SK-N-SH (cell line): ENCODE measurements at regions not wholly inside any gene's neighbourhood (a gene's known extent, or its start where the extent isn't known, plus 50 kb on each side); places are given as distances from the start of the nearest gene placed in this dataset.
"Not testable (repeated sequence)": the region's sequence is repeated elsewhere in the genome, so short reads cannot be mapped to it uniquely, and the experiment has no call there.

Source experiments
- CTCF ChIA-PET: fragments of 300-600, 350-600 bp; formaldehyde crosslinking; extraction: SDS; loops from one replicate; lab custom pipeline; 2021; lab: Yijun Ruan, JAX
- POLR2A ChIA-PET: fragments of 350-600 bp; sonication (Branson Sonifier 250); formaldehyde crosslinking; extraction: SDS; loops from one replicate; lab custom pipeline; 2020; ENCODE audit warnings: antibody characterized with exemption, inconsistent platforms; lab: Yijun Ruan, JAX
- DNase-seq: peaks from one replicate; pipeline ENCODE4 v3.0.0; 2012
- H2AFZ ChIP-seq: fragments of 200-600 bp; sonication (generic); 2 replicates; pipeline ENCODE4 v1.8.1; 2016; ENCODE audit warnings: antibody characterized with exemption, mild to moderate bottlenecking, low read depth
- H3F3A ChIP-seq: fragments of 200-600 bp; sonication (generic); replicated peaks from 2 replicates; pipeline ENCODE3; 2016; ENCODE audit warnings: antibody characterized with exemption, mild to moderate bottlenecking; ENCODE audit not compliant: insufficient read depth
- H3K27ac ChIP-seq, 2 experiments: fragments of 200-500 bp in 1 of 2; fragments of 200-600 bp in 1 of 2; sonication (Bioruptor generic) in 1 of 2; sonication (generic), shearing (Covaris generic) in 1 of 2; 2 replicates each; pipeline versions ENCODE4 v1.5.1 to v1.6.1; 2014 to 2016; ENCODE audit warnings: low read depth in 2 of 2, inconsistent platforms in 1 of 2, low read length in 1 of 2, mild to moderate bottlenecking in 1 of 2, mixed read lengths in 1 of 2
- H3K27me3 ChIP-seq: fragments of 200-600 bp; sonication (generic), shearing (Covaris generic); 2 replicates; pipeline ENCODE4 v1.6.1; 2016; ENCODE audit warnings: mixed run types; ENCODE audit not compliant: insufficient read depth
- H3K36me3 ChIP-seq, 2 experiments: fragments of 200-500 bp in 1 of 2; fragments of 200-600 bp in 1 of 2; sonication (Bioruptor generic) in 1 of 2; sonication (generic) in 1 of 2; replicated peaks in 1 of 2; 2 replicates each; pipeline versions ENCODE3 to v1.5.1; 2014 to 2016; ENCODE audit warnings: low read length in 1 of 2, mild to moderate bottlenecking in 1 of 2; ENCODE audit not compliant: insufficient read depth in 2 of 2, control insufficient read depth in 1 of 2
- H3K4me1 ChIP-seq, 2 experiments: fragments of 200-500 bp in 1 of 2; fragments of 200-600 bp in 1 of 2; sonication (Bioruptor generic) in 1 of 2; sonication (generic), shearing (Covaris generic) in 1 of 2; 2 replicates each; pipeline versions ENCODE4 v1.5.1 to v1.6.1; 2014 to 2016; ENCODE audit warnings: low read depth in 1 of 2, low read length in 1 of 2, mixed run types in 1 of 2; ENCODE audit not compliant: insufficient read depth in 2 of 2, control insufficient read depth in 1 of 2
- H3K4me2 ChIP-seq: fragments of 200-600 bp; sonication (generic), shearing (Covaris generic); 2 replicates; pipeline ENCODE4 v1.6.1; 2017; ENCODE audit warnings: mixed run types
- H3K4me3 ChIP-seq, 2 experiments: fragments of 200-500 bp in 1 of 2; fragments of 200-600 bp in 1 of 2; sonication (Bioruptor generic) in 1 of 2; sonication (generic), shearing (Covaris generic) in 1 of 2; 2 replicates each; pipeline versions ENCODE4 v1.5.1 to v1.8.1; 2014 to 2016; ENCODE audit warnings: low read depth in 2 of 2, inconsistent platforms in 1 of 2, low read length in 1 of 2, mild to moderate bottlenecking in 1 of 2, mixed read lengths in 1 of 2, moderate library complexity in 1 of 2
- H3K79me2 ChIP-seq: fragments of 200-600 bp; sonication (generic); 2 replicates; pipeline ENCODE4 v1.8.1; 2017; ENCODE audit warnings: mild to moderate bottlenecking; ENCODE audit not compliant: insufficient read depth
- H3K9ac ChIP-seq: fragments of 200-600 bp; sonication (generic); 2 replicates; pipeline ENCODE4 v1.6.1; 2017; ENCODE audit warnings: mixed run types
- H3K9me2 ChIP-seq: fragments of 200-600 bp; sonication (generic); 2 replicates; pipeline ENCODE4 v1.6.1; 2017; ENCODE audit warnings: mixed run types
- H3K9me3 ChIP-seq: fragments of 200-600 bp; sonication (generic); 2 replicates; pipeline ENCODE4 v1.6.1; 2017; ENCODE audit warnings: mixed run types, mild to moderate bottlenecking, moderate library complexity
- H4K20me1 ChIP-seq: fragments of 200-600 bp; sonication (generic); 2 replicates; pipeline ENCODE4 v1.6.1; 2017; ENCODE audit warnings: mild to moderate bottlenecking, mixed run types; ENCODE audit not compliant: insufficient read depth
- ELF1 ChIP-seq: IDR thresholded peaks from 2 replicates; pipeline ENCODE4 v1.4.0; 2012
- EZH2phosphoT487 ChIP-seq: fragments of 200-600 bp; sonication (generic); IDR thresholded peaks from 2 replicates; pipeline ENCODE4 v1.6.1; 2017; ENCODE audit warnings: low read depth, mixed run types, mild to moderate bottlenecking, antibody characterized with exemption, moderate library complexity, borderline replicate concordance
- FOXJ3 ChIP-seq: sonication (generic); formaldehyde crosslinking; IDR thresholded peaks from 2 replicates; pipeline ENCODE4 v1.5.1; 2020; ENCODE audit warnings: mild to moderate bottlenecking, missing genetic modification reagents
- GATA2 ChIP-seq: sonication (generic); formaldehyde crosslinking; IDR thresholded peaks from 2 replicates; pipeline ENCODE4 v1.5.0; 2020; ENCODE audit warnings: mild to moderate bottlenecking, missing genetic modification reagents
- MAX ChIP-seq: IDR thresholded peaks from 2 replicates; pipeline ENCODE4 v1.4.0; 2012; ENCODE audit warnings: low read depth
- MEF2A ChIP-seq: IDR thresholded peaks from 2 replicates; pipeline ENCODE4 v1.4.0; 2012; ENCODE audit warnings: low read depth, borderline replicate concordance
- MXI1 ChIP-seq: IDR thresholded peaks from 2 replicates; pipeline ENCODE4 v1.6.1; 2012; ENCODE audit warnings: mild to moderate bottlenecking, low read depth, low read length, improper control_type of control experiment
- NRF1 ChIP-seq: IDR thresholded peaks from 2 replicates; pipeline ENCODE4 v1.6.1; 2012; ENCODE audit warnings: low read depth, mild to moderate bottlenecking, low read length
- POLR2AphosphoS5 ChIP-seq: IDR thresholded peaks from 2 replicates; pipeline ENCODE4 v1.6.1; 2012; ENCODE audit warnings: low read depth, low read length
- SIN3A ChIP-seq: IDR thresholded peaks from 2 replicates; pipeline ENCODE4 v1.6.1; 2012; ENCODE audit warnings: low read depth, mild to moderate bottlenecking, low read length, moderate library complexity, borderline replicate concordance
- SMC3 ChIP-seq: IDR thresholded peaks from 2 replicates; pipeline ENCODE4 v1.6.1; 2012; ENCODE audit warnings: low read depth, low read length, improper control_type of control experiment
- TAF1 ChIP-seq: IDR thresholded peaks from 2 replicates; pipeline ENCODE4 v1.6.1; 2012; ENCODE audit warnings: low read depth, mild to moderate bottlenecking, low read length, moderate library complexity, borderline replicate concordance
- TCF12 ChIP-seq: IDR thresholded peaks from 2 replicates; pipeline ENCODE4 v1.4.0; 2012
- WGBS: methylation state at CpG from one replicate; pipeline ENCODE4 v1.1.6; 2017; ENCODE audit warnings: low lambda C conversion rate; 5-methylcytosine and 5-hydroxymethylcytosine counted together
- TF ChIP-seq, protein P1 (sequence below): IDR thresholded peaks from 2 replicates; pipeline ENCODE4 v1.6.1; 2012; ENCODE audit warnings: mild to moderate bottlenecking, low read depth, low read length, moderate library complexity
- TF ChIP-seq, protein P2 (sequence below): IDR thresholded peaks from 2 replicates; pipeline ENCODE4; 2012

DNA sequence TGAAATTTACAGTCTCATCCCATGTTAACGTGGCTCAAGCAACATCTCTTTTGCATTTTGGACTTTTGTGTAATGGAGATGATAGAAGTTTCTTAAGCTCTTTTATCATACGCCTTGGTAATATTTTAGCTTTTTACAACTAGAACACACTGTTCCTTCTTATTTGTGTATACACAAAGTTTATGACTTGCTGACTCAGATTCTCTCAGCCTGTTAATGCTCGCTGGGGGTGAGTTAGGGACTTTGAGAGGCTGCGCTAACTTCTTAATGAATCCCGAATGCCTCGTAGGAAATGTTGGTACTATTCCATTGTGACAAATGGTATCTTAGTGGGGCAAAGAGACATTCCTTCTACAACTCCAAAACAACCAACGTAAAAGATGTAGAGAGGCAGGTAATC lies 509.7 kb downstream of the DOK5 start:
- Histone ChIP-seq H3K9me3 (no peaks in the 10 kb centered on the region), H3K4me1 (peaks cover 0 to 2% of the 10 kb centered on the region in 2 experiments; a peak in 1 of 4 replicates), H3K27ac (no peak overlapping the region), H4K20me1 (no peaks in the 10 kb centered on the region), H2AFZ (no peak overlapping the region), H3K9ac (no peak overlapping the region), H3K4me3 (no peak overlapping the region), H3K36me3 (no peaks in the 10 kb centered on the region), H3F3A (no peaks in the 10 kb centered on the region), H3K27me3 (no peaks in the 10 kb centered on the region), H3K4me2 (no peak overlapping the region), H3K9me2 (no peaks in the 10 kb centered on the region), H3K79me2 (no peaks in the 10 kb centered on the region)
- DNase-seq: no peak
- TF ChIP-seq NRF1: no peak
- no peak for TF ChIP-seq MEF2A
- WGBS: 38% methylated on average over 7 of the region's 7 CpGs
- ChIA-PET CTCF (no interaction called here), POLR2A (no interaction called here)

- no peak overlapping the region for H3K4me2 ChIP-seq
- no peaks in the 10 kb centered on the region for H3K9me2 ChIP-seq
- TF ChIP-seq FOXJ3 (CRISPR knock-in tag) (no peak), TCF12 (no peak), GATA2 (CRISPR knock-in tag) (no peak), TAF1 (no peak), SIN3A (no peak), EZH2phosphoT487 (no peak), NRF1 (no peak), POLR2AphosphoS5 (no peak), ELF1 (no peak), MXI1 (no peak), SMC3 (no peak), MEF2A (no peak), MAX (no peak)
- TF ChIP-seq, protein P1, sequence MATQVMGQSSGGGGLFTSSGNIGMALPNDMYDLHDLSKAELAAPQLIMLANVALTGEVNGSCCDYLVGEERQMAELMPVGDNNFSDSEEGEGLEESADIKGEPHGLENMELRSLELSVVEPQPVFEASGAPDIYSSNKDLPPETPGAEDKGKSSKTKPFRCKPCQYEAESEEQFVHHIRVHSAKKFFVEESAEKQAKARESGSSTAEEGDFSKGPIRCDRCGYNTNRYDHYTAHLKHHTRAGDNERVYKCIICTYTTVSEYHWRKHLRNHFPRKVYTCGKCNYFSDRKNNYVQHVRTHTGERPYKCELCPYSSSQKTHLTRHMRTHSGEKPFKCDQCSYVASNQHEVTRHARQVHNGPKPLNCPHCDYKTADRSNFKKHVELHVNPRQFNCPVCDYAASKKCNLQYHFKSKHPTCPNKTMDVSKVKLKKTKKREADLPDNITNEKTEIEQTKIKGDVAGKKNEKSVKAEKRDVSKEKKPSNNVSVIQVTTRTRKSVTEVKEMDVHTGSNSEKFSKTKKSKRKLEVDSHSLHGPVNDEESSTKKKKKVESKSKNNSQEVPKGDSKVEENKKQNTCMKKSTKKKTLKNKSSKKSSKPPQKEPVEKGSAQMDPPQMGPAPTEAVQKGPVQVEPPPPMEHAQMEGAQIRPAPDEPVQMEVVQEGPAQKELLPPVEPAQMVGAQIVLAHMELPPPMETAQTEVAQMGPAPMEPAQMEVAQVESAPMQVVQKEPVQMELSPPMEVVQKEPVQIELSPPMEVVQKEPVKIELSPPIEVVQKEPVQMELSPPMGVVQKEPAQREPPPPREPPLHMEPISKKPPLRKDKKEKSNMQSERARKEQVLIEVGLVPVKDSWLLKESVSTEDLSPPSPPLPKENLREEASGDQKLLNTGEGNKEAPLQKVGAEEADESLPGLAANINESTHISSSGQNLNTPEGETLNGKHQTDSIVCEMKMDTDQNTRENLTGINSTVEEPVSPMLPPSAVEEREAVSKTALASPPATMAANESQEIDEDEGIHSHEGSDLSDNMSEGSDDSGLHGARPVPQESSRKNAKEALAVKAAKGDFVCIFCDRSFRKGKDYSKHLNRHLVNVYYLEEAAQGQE: no peak
- TF ChIP-seq, protein P2, sequence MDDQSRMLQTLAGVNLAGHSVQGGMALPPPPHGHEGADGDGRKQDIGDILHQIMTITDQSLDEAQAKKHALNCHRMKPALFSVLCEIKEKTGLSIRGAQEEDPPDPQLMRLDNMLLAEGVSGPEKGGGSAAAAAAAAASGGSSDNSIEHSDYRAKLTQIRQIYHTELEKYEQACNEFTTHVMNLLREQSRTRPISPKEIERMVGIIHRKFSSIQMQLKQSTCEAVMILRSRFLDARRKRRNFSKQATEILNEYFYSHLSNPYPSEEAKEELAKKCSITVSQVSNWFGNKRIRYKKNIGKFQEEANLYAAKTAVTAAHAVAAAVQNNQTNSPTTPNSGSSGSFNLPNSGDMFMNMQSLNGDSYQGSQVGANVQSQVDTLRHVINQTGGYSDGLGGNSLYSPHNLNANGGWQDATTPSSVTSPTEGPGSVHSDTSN: no peak
- no peak overlapping the region for H3K27ac ChIP-seq
- peaks cover 0 to 4% of the 10 kb centered on the region in 2 experiments; a peak in 1 of 4 replicates for H3K4me1 ChIP-seq
- H3K9ac ChIP-seq: no peak overlapping the region
- DNase-seq: no peak
- no peaks in the 10 kb centered on the region for H3K27me3 ChIP-seq
- 7% methylated on average over 1 of the region's 1 CpG for WGBS
- H2AFZ ChIP-seq: no peak overlapping the region
- POLR2A ChIA-PET: no interaction called here
- no peaks in the 10 kb centered on the region for H3K36me3 ChIP-seq
- 0 out of 2 replicates have a peak, but pooled peaks cover 5% of the 10 kb centered on the region for H3K9me3 ChIP-seq
- H3F3A ChIP-seq: no peaks in the 10 kb centered on the region
- H3K79me2 ChIP-seq: no peaks in the 10 kb centered on the region
- CTCF ChIA-PET: interaction anchor here (1.5 kb wide), 1 partner anchor 11 kb away, joined by 4 read pairs; no protein-coding TSS in a partner anchor
- no peak overlapping the region for H3K4me3 ChIP-seq
- H4K20me1 ChIP-seq: no peaks in the 10 kb centered on the region
These were observed 508.7 kb downstream of the DOK5 start for GRCh38 chr20:54984104-54984448.

GRCh38 chr20:54983394-54984103 lies 508.2 kb downstream of the DOK5 start:
- CTCF ChIA-PET: interaction anchor here (1.5 kb wide), 1 partner anchor 12 kb away, joined by 4 read pairs; no protein-coding TSS in a partner anchor
- H4K20me1 ChIP-seq, H3K36me3 ChIP-seq, POLR2A ChIA-PET, H3K79me2 ChIP-seq, H3K9me2 ChIP-seq, H3K27ac ChIP-seq, H3K9ac ChIP-seq, H2AFZ ChIP-seq, DNase-seq, H3K4me1 ChIP-seq, H3F3A ChIP-seq, H3K27me3 ChIP-seq, H3K4me2 ChIP-seq, H3K9me3 ChIP-seq, H3K4me3 ChIP-seq: not testable (repeated sequence)
- 36% methylated on average over 11 of the region's 11 CpGs for WGBS
